C1 segment of cervical spinal cord (tissue), 14 donors: ENCODE measurements at regions not wholly inside any gene's neighbourhood (a gene's known extent, or its start where the extent isn't known, plus 50 kb on each side); places are given as distances from the start of the nearest gene placed in this dataset.
A peak's percentile ranks its signal among the peaks of the same experiment; 100 is the strongest.
"Not testable (repeated sequence)": the region's sequence is repeated elsewhere in the genome, so short reads cannot be mapped to it uniquely, and the experiment has no call there.

ENCODE experiments used
- DNase-seq, 14 donors: peaks; one replicate each; lab custom pipeline; 2025; lab: John Stamatoyannopoulos, UW

- DNase-seq, result no peak
Measured at GRCh38 chr9:124125651-124125977, 114.0 kb downstream of the LHX2 start.

GRCh38 chr9:124126648-124127646, 115.4 kb downstream of the LHX2 start:
- peak in 12 of 14 donors; percentile 2 to 67 (median 20) for DNase-seq

DNA sequence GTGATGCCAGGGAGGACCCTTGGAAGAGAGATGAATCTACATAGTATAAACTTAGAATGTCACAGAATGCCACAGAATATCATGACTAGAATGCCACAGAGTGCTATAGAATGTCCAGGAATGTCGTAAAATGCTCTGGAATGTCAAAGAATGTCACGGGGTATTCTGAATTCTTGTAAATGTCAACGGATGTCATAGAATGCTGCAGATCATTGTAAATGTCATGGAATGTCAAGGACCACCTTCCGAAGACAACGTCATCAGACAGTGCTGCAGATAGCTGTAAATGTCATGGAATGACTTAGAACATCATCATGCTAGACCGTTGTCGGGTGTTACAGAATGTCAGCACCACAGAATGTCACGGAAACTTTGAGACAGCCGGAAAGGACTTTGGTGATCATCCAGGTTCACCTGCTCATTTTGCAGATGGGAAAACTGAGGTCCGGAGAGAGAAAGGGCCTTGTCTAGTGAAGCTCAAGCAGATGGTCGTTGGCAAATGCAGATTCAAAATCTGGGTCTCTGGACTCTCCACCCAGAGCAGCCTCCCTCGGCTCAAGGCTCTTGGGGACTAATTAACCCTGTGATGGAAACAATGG, 117.1 kb downstream of the LHX2 start:
- DNase-seq, result no peak

DNA sequence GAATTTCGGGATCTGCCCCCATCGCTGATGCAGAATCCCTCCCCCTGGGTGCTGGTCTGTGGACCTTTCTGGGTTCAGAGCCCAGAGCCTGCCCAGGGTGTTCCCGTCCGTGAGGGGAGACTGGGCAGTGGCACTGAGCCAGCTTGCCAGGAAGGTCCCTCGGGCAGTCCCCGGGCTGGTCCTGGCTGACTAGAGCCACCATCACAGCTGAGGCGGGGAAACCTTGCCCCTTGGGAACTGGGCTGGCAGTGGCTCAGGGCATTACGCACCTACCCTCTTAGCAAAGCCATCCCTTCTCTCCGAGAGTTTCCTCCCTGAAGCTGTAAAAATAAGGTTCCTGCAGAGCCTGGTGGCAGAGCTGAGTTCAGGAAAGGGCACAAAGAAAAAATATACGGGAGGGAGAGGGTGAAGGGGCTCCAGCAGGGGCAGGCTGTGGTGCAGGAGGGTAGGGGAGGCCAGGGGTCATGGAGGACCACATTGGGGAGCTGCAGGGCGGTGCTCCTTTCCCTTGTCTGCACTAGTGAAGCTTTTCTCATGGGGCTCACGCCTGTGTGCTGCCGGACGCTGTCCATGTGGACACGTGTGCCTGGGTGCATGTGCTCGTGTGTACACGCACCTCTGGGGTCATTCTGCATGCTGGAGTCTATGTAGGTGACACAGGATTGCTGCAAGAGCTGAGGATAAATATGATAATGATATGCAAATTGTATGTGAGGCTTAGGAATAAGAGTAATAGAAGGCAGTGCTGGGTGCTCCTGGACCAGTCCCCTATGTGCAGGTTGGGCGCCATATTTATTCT, 118.9 kb downstream of the LHX2 start:
- DNase-seq, result no peak

- DNase-seq, result not testable (repeated sequence)
Measured at GRCh38 chr9:124131518-124131917, 120.0 kb downstream of the LHX2 start.

DNA sequence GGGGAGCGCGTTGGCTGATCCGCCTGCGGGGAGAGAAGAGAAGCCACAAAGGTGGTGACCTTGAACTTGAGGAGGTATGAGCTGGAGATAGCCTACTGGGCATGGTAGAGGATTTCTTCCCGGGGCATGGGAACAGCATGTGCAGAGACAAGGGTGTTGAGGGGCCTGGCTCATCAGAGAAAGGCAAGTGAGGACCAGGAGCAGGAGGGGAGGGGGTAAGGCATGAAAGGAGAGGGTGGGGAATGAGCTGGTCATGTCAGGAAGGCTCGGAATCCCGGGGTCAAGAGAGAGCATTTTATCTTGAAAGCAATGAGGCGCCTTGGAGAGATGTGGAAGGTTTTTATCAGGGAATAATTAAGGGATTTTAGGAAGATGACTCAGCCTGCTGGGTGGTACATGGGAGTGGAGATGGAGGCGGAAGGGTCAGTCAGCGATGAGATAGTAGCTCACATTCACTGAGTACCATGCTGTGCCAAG, 121.1 kb downstream of the LHX2 start:
- DNase-seq, result no peak

GRCh38 chr9:124133727-124134126, 122.2 kb downstream of the LHX2 start:
- DNase-seq, result peak in 9 of 14 donors; percentile 2 to 18 (median 8)

- DNase-seq, result no peak
Measured at GRCh38 chr9:124134526-124134925, 123.0 kb downstream of the LHX2 start.

GRCh38 chr9:124135813-124136365, 121.9 kb upstream of the NEK6 start:
- no peak for DNase-seq

GRCh38 chr9:124137009-124137943, 120.5 kb upstream of the NEK6 start:
- DNase-seq, result no peak

- no peak for DNase-seq
Measured at GRCh38 chr9:124137944-124138335, 119.8 kb upstream of the NEK6 start.

- DNase-seq, result no peak
Measured at GRCh38 chr9:124139001-124139400, 118.7 kb upstream of the NEK6 start.

DNA sequence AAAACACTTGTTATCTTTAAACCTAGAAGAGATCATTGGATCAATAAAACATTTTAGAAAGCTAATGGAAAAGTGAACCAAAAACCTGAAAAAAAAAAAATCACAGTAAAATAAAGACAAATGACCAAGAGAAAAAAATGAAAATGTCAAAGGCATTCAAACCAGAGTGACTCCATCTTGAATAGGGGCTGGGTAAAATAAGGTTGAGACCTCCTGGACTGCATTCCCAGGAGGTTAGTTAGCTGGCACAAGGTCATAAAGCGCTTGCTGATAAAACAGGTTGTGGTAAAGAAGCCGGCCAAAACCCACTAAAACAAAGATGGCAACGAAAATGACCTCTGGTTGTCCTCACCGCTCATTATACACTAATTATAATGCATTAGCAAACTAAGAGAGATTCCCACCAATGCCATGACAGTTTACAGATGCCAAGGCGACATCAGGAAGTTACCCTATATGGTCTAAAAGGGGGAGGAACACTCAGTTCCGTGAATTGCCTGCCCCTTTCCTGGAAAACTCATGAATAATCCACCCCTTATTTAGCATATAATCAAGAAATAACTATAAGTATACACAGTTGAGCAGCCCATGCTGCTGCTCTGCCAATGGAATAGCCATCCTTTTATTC, 116.7 kb upstream of the NEK6 start:
- DNase-seq, result no peak

DNA sequence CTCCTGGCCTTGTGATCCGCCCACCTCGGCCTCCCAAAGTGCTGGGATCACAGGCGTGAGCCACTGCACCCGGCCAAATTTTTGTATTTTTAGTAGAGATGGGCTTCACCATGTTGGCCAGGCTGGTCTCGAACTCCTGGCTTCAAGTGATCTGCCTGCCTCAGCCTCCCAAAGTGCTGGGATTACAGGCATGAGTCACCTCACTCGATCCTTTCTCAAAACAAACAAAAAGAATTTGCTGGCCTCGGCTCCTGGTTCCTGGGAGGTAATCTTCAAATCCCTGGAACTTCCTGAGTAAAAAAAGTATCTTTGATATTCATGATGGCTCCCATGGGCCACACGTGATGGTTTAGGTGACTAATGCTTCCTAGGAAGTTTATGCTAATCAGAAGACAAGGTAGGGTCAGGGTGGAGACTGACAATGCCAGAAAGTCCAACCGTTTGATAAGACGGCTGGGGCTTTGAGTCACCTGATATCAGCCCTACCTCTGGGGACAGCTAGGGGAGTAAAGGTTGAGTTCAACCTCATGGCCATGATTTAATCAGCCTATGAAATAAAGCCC, 113.1 kb upstream of the NEK6 start:
- not testable (repeated sequence) for DNase-seq

- no peak for DNase-seq
Measured at GRCh38 chr9:124146031-124146561, 111.7 kb upstream of the NEK6 start.

GRCh38 chr9:124149992-124150391, 107.8 kb upstream of the NEK6 start:
- DNase-seq, result no peak

DNA sequence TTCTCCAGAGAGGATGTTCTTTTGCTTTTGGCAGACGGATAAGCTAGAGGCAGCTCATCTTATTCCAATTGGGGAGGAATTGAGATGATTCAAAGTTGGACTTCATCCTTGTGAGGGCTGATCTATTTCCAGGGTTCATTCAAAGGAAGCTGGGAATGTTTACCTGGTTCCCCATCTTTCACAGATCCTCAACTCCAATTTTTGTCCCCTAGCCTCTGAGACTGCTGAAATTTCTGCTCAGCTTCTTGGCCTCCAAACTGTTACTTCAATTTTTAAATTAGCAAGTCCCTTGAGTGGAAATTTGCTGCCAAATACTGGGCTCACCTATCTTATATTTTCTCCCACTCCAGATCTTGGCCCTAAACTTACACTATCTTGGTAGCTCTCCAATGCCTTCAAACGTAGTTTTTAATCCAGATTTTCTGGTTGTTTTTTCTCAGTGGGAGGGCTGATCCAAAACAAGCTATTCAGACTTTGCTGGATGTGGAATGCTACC, 93.9 kb upstream of the NEK6 start:
- no peak for DNase-seq

DNA sequence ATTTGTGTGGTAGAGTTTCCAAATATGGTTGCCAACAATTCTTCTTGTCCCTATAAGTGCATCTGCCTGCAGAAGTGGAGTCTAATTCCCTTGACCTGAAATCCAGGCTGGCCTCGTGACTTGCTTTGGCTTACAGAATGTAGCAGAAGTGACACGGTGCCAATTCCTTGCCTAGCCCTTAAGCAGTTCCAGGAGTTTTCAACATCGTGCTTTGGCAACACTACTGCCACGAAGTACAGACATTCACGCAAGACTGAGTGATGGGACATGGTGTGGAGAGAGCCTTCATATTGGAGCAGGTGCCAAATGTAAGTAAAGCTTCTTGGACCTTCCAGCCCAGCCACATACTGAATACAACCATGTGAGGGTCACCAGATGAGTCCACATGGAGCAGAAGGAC, 92.9 kb upstream of the NEK6 start:
- peak in 2 of 14 donors; percentile 9 to 23 for DNase-seq

- no peak for DNase-seq
Measured at GRCh38 chr9:124174433-124174832, 83.3 kb upstream of the NEK6 start.
